Gastroesophageal sphincter (tissue), 4 donors: ENCODE measurements at regions not wholly inside any gene's neighbourhood (a gene's known extent, or its start where the extent isn't known, plus 50 kb on each side); places are given as distances from the start of the nearest gene placed in this dataset.

Experiments
- ATAC-seq: fragments of 150-250 bp; one replicate; pipeline ENCODE4 v1.9.1; 2016; ENCODE audit warnings: mild to moderate bottlenecking, moderate library complexity
- H3K27ac ChIP-seq, 4 donors: fragments of 200-600 bp; sonication (generic) in 3 of 4; 1 replicate in 3 of 4; 2 replicates in 1 of 4; pipeline ENCODE4 v1.5.1; 2016 to 2019
- H3K27me3 ChIP-seq: fragments of 200-600 bp; sonication (generic); one replicate; pipeline ENCODE4 v1.5.1; 2019
- H3K36me3 ChIP-seq, 2 donors: fragments of 200-600 bp; sonication (generic); one replicate each; pipeline ENCODE4 v1.5.1; 2019; ENCODE audit warnings: control low read depth in 1 of 2
- H3K4me1 ChIP-seq, 3 donors: fragments of 200-600 bp; sonication (generic); 1 replicate in 2 of 3; 2 replicates in 1 of 3; pipeline ENCODE4 v1.5.1; 2016 to 2019; ENCODE audit warnings: control low read depth in 2 of 3
- H3K4me3 ChIP-seq, 2 donors: fragments of 200-600 bp; sonication (generic); one replicate each; pipeline ENCODE4 v1.5.1; 2019; ENCODE audit warnings: mild to moderate bottlenecking in 1 of 2, moderate library complexity in 1 of 2
- H3K9me3 ChIP-seq, 3 donors: fragments of 200-600 bp; sonication (generic); one replicate each; pipeline ENCODE4 v1.5.1; 2017 to 2019; ENCODE audit warnings: control low read depth in 2 of 3
- CTCF ChIP-seq, 4 experiments: fragments of 200-600 bp in 2 of 4; fragments of 450-650 bp in 2 of 4; sonication (generic) in 1 of 4; IDR thresholded peaks; one replicate each; pipeline ENCODE4 v1.5.1; 2017 to 2019; ENCODE audit warnings: antibody characterized with exemption in 4 of 4, mild to moderate bottlenecking in 2 of 4, moderate library complexity in 2 of 4
- EP300 ChIP-seq: sonication (generic); formaldehyde crosslinking; IDR thresholded peaks from one replicate; pipeline ENCODE4 v1.6.1; 2017; ENCODE audit warnings: antibody characterized with exemption, mild to moderate bottlenecking
- POLR2A ChIP-seq, 2 donors: fragments of 450-650 bp; IDR thresholded peaks; one replicate each; pipeline ENCODE4 v1.6.1; 2017; ENCODE audit warnings: antibody characterized with exemption in 2 of 2, mild to moderate bottlenecking in 2 of 2, moderate library complexity in 1 of 2
- POLR2AphosphoS5 ChIP-seq: sonication (generic); formaldehyde crosslinking; IDR thresholded peaks from one replicate; pipeline ENCODE4 v1.6.1; 2017; ENCODE audit warnings: antibody characterized with exemption
- WGBS, 2 donors: methylation state at CpG; one replicate each; pipeline ENCODE4 v1.1.5; 2018; ENCODE audit warnings: low coverage in 1 of 2; 5-methylcytosine and 5-hydroxymethylcytosine counted together

- Histone ChIP-seq H3K4me1 (no peaks in the 10 kb centered on the region), H3K27ac (no peak overlapping the region), H3K4me3 (no peak overlapping the region), H3K36me3 (no peaks in the 10 kb centered on the region), H3K9me3 (no peaks in the 10 kb centered on the region), H3K27me3 (no peaks in the 10 kb centered on the region)
- TF ChIP-seq POLR2A (IDR thresholded peaks at IDR 0.05): no peak
- TF ChIP-seq POLR2AphosphoS5: no peak
- no peak for TF ChIP-seq EP300
- no peak for TF ChIP-seq CTCF (IDR thresholded peaks at IDR 0.05)
- 50 to 57% methylated on average over 5 of the region's 5 CpGs for WGBS, 2 donors
- no peak for ATAC-seq
These were observed 297.8 kb upstream of the TFPI start for GRCh38 chr2:187851955-187852561.

GRCh38 chr2:187853381-187853791 lies 299.2 kb upstream of the TFPI start:
- Histone ChIP-seq H3K27me3 (no peaks in the 10 kb centered on the region), H3K4me3 (no peak overlapping the region), H3K27ac (no peak overlapping the region), H3K9me3 (no peaks in the 10 kb centered on the region), H3K4me1 (no peaks in the 10 kb centered on the region), H3K36me3 (no peaks in the 10 kb centered on the region)
- 41 to 45% methylated on average over 1 of the region's 1 CpG for WGBS, 2 donors
- no peak for TF ChIP-seq CTCF (IDR thresholded peaks at IDR 0.05)
- no peak for TF ChIP-seq POLR2A (IDR thresholded peaks at IDR 0.05)
- no peak for TF ChIP-seq POLR2AphosphoS5
- no peak for TF ChIP-seq EP300
- no peak for ATAC-seq

- TF ChIP-seq POLR2AphosphoS5 (no peak), CTCF (IDR thresholded peaks at IDR 0.05) (no peak), POLR2A (IDR thresholded peaks at IDR 0.05) (no peak), EP300 (no peak)
- no peaks in the 10 kb centered on the region for H3K4me1 ChIP-seq
- H3K9me3 ChIP-seq: no peaks in the 10 kb centered on the region
- no peaks in the 10 kb centered on the region for H3K36me3 ChIP-seq
- no peak overlapping the region for H3K4me3 ChIP-seq
- no peaks in the 10 kb centered on the region for H3K27me3 ChIP-seq
- ATAC-seq: no peak
- no peak overlapping the region for H3K27ac ChIP-seq
These were observed 300.6 kb upstream of the TFPI start for GRCh38 chr2:187854801-187855200.

- ATAC-seq: no peak
- Histone ChIP-seq H3K27me3 (no peaks in the 10 kb centered on the region), H3K27ac (no peak overlapping the region), H3K36me3 (no peaks in the 10 kb centered on the region), H3K4me3 (no peak overlapping the region), H3K9me3 (no peaks in the 10 kb centered on the region), H3K4me1 (no peaks in the 10 kb centered on the region)
- TF ChIP-seq POLR2A (IDR thresholded peaks at IDR 0.05) (no peak), POLR2AphosphoS5 (no peak), EP300 (no peak), CTCF (IDR thresholded peaks at IDR 0.05) (no peak)
- 60 to 76% methylated on average over 2 to 3 of the region's 5 CpGs for WGBS, 2 donors
These were observed 301.5 kb upstream of the TFPI start for GRCh38 chr2:187855689-187856088.

- 62 to 67% methylated on average over 1 of the region's 1 CpG for WGBS, 2 donors
- Histone ChIP-seq H3K4me1 (no peaks in the 10 kb centered on the region), H3K27ac (no peak overlapping the region), H3K4me3 (no peak overlapping the region), H3K27me3 (no peaks in the 10 kb centered on the region), H3K9me3 (no peaks in the 10 kb centered on the region), H3K36me3 (no peaks in the 10 kb centered on the region)
- TF ChIP-seq POLR2A (IDR thresholded peaks at IDR 0.05) (no peak), EP300 (no peak), POLR2AphosphoS5 (no peak), CTCF (IDR thresholded peaks at IDR 0.05) (no peak)
- ATAC-seq: no peak
These were observed 303.6 kb upstream of the TFPI start for GRCh38 chr2:187857826-187858225.
